Calu3 (cell line): ENCODE measurements at regions not wholly inside any gene's neighbourhood (a gene's known extent, or its start where the extent isn't known, plus 50 kb on each side); places are given as distances from the start of the nearest gene placed in this dataset.

Source experiments
- BruUV-seq: library from RNA; stranded (reverse); fragments of 400-500 nt; replicated peaks from 2 replicates; lab custom pipeline; 2021; lab: Mats Ljungman, UMichigan
- CTCF ChIA-PET: fragments of 300-600 bp; sonication (Branson Sonifier 250); formaldehyde crosslinking; loops from one replicate; lab custom pipeline; 2022; ENCODE audit warnings: antibody characterized with exemption; lab: Charles Lee
- DNase-seq: peaks from one replicate; pipeline ENCODE4 v3.0.0; 2022
- H3K27ac Mint-ChIP-seq: one replicate; pipeline ENCODE4 v1.8.0; 2022; ENCODE audit warnings: mixed read lengths; ENCODE audit not compliant: unreplicated experiment
- H3K27me3 Mint-ChIP-seq: one replicate; pipeline ENCODE4 v1.8.0; 2022; ENCODE audit warnings: mixed read lengths; ENCODE audit not compliant: unreplicated experiment
- H3K36me3 Mint-ChIP-seq: one replicate; pipeline ENCODE4 v1.8.0; 2022; ENCODE audit warnings: mild to moderate bottlenecking, moderate library complexity, mixed read lengths; ENCODE audit not compliant: insufficient read depth, unreplicated experiment
- H3K4me1 Mint-ChIP-seq: one replicate; pipeline ENCODE4 v1.8.0; 2022; ENCODE audit warnings: mild to moderate bottlenecking, low read depth, mixed read lengths; ENCODE audit not compliant: unreplicated experiment
- H3K4me3 Mint-ChIP-seq: one replicate; pipeline ENCODE4 v1.8.0; 2022; ENCODE audit warnings: mild to moderate bottlenecking, low read depth, moderate library complexity, mixed read lengths; ENCODE audit not compliant: unreplicated experiment
- H3K9me3 Mint-ChIP-seq: one replicate; pipeline ENCODE4 v1.8.0; 2022; ENCODE audit warnings: low read depth, mixed read lengths; ENCODE audit not compliant: unreplicated experiment
- intact Hi-C: fragments of 100-400 bp; cut with micrococcal nuclease; formaldehyde crosslinking; loops from one replicate; pipeline ENCODE4 v1.10.0; 2022; ENCODE audit not compliant: unreplicated experiment
- TF ChIP-seq, protein P1 (sequence below): fragments of 200-600 bp; IDR thresholded peaks from one replicate; pipeline ENCODE4 v1.8.0; 2022; ENCODE audit warnings: antibody characterized with exemption; ENCODE audit not compliant: unreplicated experiment

DNA sequence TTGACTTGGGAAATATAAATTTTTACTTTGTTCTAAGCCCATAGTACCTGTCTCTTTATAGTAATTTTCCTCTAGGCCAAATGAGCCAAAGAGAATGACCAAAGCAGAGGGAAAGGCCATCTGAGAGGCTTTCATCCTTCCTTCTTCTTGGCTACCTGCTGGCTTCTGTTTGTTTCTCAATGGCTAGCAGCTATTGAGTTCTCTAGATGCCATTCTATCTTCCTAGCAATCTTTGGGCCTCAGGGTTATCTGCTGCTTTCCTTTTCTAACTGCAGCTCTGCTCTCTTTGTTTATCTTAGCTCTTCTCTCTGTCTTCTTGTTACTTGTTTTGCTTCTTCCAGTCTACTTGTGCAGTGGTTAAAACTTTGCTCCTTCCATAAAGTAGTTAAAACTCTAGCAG lies 601.1 kb upstream of the NRXN1 start:
- no peaks in the 10 kb centered on the region for H3K36me3 Mint-ChIP-seq
- H3K4me3 Mint-ChIP-seq = no peak overlapping the region
- intact Hi-C loops = no loop called here
- TF ChIP-seq, protein P1, sequence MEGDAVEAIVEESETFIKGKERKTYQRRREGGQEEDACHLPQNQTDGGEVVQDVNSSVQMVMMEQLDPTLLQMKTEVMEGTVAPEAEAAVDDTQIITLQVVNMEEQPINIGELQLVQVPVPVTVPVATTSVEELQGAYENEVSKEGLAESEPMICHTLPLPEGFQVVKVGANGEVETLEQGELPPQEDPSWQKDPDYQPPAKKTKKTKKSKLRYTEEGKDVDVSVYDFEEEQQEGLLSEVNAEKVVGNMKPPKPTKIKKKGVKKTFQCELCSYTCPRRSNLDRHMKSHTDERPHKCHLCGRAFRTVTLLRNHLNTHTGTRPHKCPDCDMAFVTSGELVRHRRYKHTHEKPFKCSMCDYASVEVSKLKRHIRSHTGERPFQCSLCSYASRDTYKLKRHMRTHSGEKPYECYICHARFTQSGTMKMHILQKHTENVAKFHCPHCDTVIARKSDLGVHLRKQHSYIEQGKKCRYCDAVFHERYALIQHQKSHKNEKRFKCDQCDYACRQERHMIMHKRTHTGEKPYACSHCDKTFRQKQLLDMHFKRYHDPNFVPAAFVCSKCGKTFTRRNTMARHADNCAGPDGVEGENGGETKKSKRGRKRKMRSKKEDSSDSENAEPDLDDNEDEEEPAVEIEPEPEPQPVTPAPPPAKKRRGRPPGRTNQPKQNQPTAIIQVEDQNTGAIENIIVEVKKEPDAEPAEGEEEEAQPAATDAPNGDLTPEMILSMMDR = no peak
- peaks cover 12% of the 10 kb centered on the region for H3K9me3 Mint-ChIP-seq
- CTCF ChIA-PET = no interaction called here
- no peak overlapping the region for H3K27ac Mint-ChIP-seq
- no TSS peak for BruUV-seq
- no peaks in the 10 kb centered on the region for H3K27me3 Mint-ChIP-seq
- no peak for DNase-seq
- H3K4me1 Mint-ChIP-seq = no peaks in the 10 kb centered on the region

DNA sequence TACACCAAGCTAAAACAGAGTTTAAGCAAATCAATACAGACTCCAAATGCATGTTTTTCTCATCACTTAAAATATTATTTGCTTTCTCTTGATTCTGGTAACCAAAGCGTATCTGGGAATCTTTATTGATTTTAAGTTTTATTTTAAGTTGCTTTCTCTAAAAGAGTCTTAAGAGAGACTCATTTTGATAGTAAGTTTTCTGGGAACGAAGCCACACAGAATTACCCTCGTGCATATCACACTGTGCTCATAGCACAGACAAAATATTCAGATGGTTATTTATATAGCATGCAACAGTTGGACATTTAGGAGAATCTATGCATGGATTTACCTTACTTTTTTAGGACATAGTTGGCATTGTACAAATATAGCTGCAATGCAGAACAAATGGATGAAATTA lies 597.5 kb upstream of the NRXN1 start:
- H3K27ac Mint-ChIP-seq = no peak overlapping the region
- no peak for DNase-seq
- TF ChIP-seq, protein P1 = no peak
- H3K4me3 Mint-ChIP-seq = no peak overlapping the region
- no peaks in the 10 kb centered on the region for H3K36me3 Mint-ChIP-seq
- intact Hi-C loops = no loop called here
- H3K9me3 Mint-ChIP-seq = peaks cover 9% of the 10 kb centered on the region
- no peaks in the 10 kb centered on the region for H3K4me1 Mint-ChIP-seq
- no TSS peak for BruUV-seq
- no peaks in the 10 kb centered on the region for H3K27me3 Mint-ChIP-seq
- CTCF ChIA-PET = no interaction called here

DNA sequence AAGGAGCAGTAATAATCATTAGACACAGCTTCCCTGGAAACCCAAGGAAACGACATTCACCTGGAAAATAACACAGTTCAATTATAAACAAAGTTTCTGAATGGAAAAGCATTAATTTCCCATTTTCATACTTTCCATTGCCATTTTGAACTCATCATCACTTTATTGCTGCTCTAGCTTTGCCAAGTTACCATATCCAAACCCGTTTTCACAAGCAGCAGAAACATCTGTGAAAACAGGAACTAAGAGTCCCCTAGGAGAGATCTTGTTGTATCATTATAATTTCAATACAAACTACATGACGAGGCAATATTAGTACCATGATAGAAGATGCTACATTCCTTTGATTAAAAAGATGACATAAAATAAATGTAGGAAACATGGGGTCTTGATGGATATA lies 597.0 kb upstream of the NRXN1 start:
- Mint-ChIP-seq H3K27me3 (no peaks in the 10 kb centered on the region), H3K27ac (no peak overlapping the region), H3K9me3 (peaks cover 6% of the 10 kb centered on the region), H3K36me3 (no peaks in the 10 kb centered on the region), H3K4me1 (no peaks in the 10 kb centered on the region), H3K4me3 (no peak overlapping the region)
- TF ChIP-seq, protein P1 = no peak
- no TSS peak for BruUV-seq
- intact Hi-C loops = no loop called here
- no peak for DNase-seq
- CTCF ChIA-PET = no interaction called here

DNA sequence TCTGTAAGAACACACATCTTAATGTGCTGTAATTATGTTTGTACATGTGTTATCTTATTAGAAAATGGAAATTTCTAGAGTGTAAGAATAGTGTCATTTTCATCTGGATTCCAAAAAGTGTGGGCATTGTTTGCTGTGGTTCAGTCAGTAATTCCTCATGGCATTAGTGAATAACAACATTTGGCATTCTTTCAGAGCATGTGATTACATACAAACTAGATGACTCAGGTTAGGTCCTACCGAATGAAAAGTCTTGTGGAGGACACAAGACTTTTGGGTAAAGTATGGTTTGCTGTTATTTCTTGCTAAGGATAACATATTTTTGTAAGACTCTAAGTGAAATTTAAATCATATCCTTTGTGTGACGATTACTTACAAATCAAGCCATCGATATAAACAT lies 593.1 kb upstream of the NRXN1 start:
- CTCF ChIA-PET = no interaction called here
- Mint-ChIP-seq H3K4me3 (no peak overlapping the region), H3K9me3 (peaks cover 12% of the 10 kb centered on the region), H3K36me3 (no peaks in the 10 kb centered on the region), H3K27me3 (no peaks in the 10 kb centered on the region), H3K27ac (no peak overlapping the region), H3K4me1 (no peaks in the 10 kb centered on the region)
- TF ChIP-seq, protein P1 = no peak
- DNase-seq = no peak
- BruUV-seq = no TSS peak
- intact Hi-C loops = no loop called here
